PC-3 (cell line): ENCODE measurements at regions not wholly inside any gene's neighbourhood (a gene's known extent, or its start where the extent isn't known, plus 50 kb on each side); places are given as distances from the start of the nearest gene placed in this dataset.

ENCODE experiments used
- ATAC-seq: fragments of 200-7000 bp; cut with Tn5 transposase; 2 replicates; pipeline ENCODE4 v1.9.1; 2020; ENCODE audit warnings: mild to moderate bottlenecking, moderate library complexity
- BruUV-seq: library from RNA; stranded (reverse); fragments of 400-500 nt; replicated peaks from 2 replicates; lab custom pipeline; 2021; lab: Mats Ljungman, UMichigan
- CTCF ChIA-PET: fragments of 300-600 bp; sonication (Branson Sonifier 250); formaldehyde crosslinking; loops from one replicate; lab custom pipeline; 2022; ENCODE audit warnings: antibody characterized with exemption; lab: Charles Lee
- POLR2A ChIA-PET: fragments of 300-600 bp; sonication (Branson Sonifier 250); formaldehyde crosslinking; loops from one replicate; lab custom pipeline; 2022; ENCODE audit warnings: antibody characterized with exemption; ENCODE audit not compliant: unreplicated experiment; lab: Charles Lee
- DNase-seq: peaks from one replicate; pipeline ENCODE4 v3.0.0-alpha.2; 2015
- H2AFZ ChIP-seq: fragments of 300-600 bp; sonication (generic); 2 replicates; pipeline ENCODE4 v1.6.0; 2016; ENCODE audit warnings: antibody characterized with exemption, low read length
- H3F3A ChIP-seq: fragments of 300-600 bp; sonication (generic); one replicate; pipeline ENCODE4 v1.6.0; 2017; ENCODE audit warnings: antibody characterized with exemption, low read length, control low read depth, mild to moderate bottlenecking; ENCODE audit not compliant: unreplicated experiment
- H3K27ac ChIP-seq: fragments of 300-600 bp; sonication (generic); 2 replicates; pipeline ENCODE4 v1.5.1; 2016; ENCODE audit warnings: mild to moderate bottlenecking, low read length
- H3K27me3 ChIP-seq: fragments of 300-600 bp; sonication (generic); 2 replicates; pipeline ENCODE4 v1.6.1; 2016; ENCODE audit warnings: low read length, mixed read lengths
- H3K36me3 ChIP-seq: fragments of 300-600 bp; sonication (generic); 2 replicates; pipeline ENCODE4 v1.6.1; 2016; ENCODE audit warnings: low read depth, mixed run types, low read length, mixed read lengths
- H3K4me1 ChIP-seq: fragments of 300-600 bp; sonication (generic); 2 replicates; pipeline ENCODE4 v1.5.1; 2016; ENCODE audit warnings: low read length; ENCODE audit not compliant: insufficient read depth
- H3K4me2 ChIP-seq: fragments of 300-600 bp; sonication (generic); 2 replicates; pipeline ENCODE4 v1.6.0; 2016; ENCODE audit warnings: low read length
- H3K4me3 ChIP-seq: fragments of 300-600 bp; sonication (generic); 2 replicates; pipeline ENCODE4 v1.5.1; 2016; ENCODE audit warnings: mild to moderate bottlenecking, low read length, mixed read lengths
- H3K79me2 ChIP-seq: fragments of 300-600 bp; sonication (generic); 2 replicates; pipeline ENCODE4 v1.6.1; 2017; ENCODE audit warnings: low read length, mixed read lengths
- H3K9ac ChIP-seq: fragments of 300-600 bp; sonication (generic); 2 replicates; pipeline ENCODE4 v1.6.0; 2016; ENCODE audit warnings: mild to moderate bottlenecking, low read length
- H3K9me2 ChIP-seq: fragments of 300-600 bp; sonication (generic); replicated peaks from 2 replicates; pipeline ENCODE4 v1.6.1; 2016; ENCODE audit warnings: mixed run types, low read length, mixed read lengths
- H3K9me3 ChIP-seq: fragments of 300-600 bp; sonication (generic); 2 replicates; pipeline ENCODE4 v1.6.1; 2016; ENCODE audit warnings: low read length, mixed read lengths
- H4K20me1 ChIP-seq: fragments of 300-600 bp; sonication (generic); 2 replicates; pipeline ENCODE4 v1.6.1; 2016; ENCODE audit warnings: low read length, mixed read lengths
- CTCF ChIP-seq: fragments of 300-600 bp; sonication (generic); conservative IDR thresholded peaks from 2 replicates; pipeline ENCODE4 v1.5.1; 2017; ENCODE audit warnings: antibody characterized with exemption, low read depth, mild to moderate bottlenecking, low read length
- EZH2 ChIP-seq: fragments of 300-600 bp; sonication (generic); IDR thresholded peaks from one replicate; pipeline ENCODE4 v1.6.1; 2017; ENCODE audit warnings: antibody characterized with exemption, mild to moderate bottlenecking, low read length; ENCODE audit not compliant: unreplicated experiment
- EZH2phosphoT487 ChIP-seq: fragments of 300-600 bp; sonication (generic); IDR thresholded peaks from 2 replicates; pipeline ENCODE4 v1.6.1; 2018; ENCODE audit warnings: mild to moderate bottlenecking, antibody characterized with exemption, low read length, borderline replicate concordance
- intact Hi-C: fragments of 100-400 bp; cut with micrococcal nuclease; formaldehyde crosslinking; loops from 2 replicates; pipeline ENCODE4 v1.9.0; 2023

DNA sequence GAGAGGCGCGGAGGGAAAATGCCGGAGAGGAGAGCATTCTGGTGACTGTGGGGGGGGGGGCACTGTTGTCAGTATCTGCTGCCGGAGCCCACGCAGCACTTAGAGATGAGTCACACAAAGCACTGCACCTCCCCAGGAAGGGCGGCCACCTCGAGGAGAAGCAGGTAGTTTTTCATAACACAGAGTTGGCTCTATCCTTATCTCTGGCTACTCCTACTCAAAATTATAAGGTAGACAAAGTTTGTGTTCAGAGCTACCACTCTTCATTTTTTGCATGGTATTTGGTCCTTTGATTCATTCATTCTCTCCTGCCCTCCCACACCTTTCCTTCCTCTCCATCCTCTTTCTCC lies 76.2 kb upstream of the SCOC start:
- POLR2A ChIA-PET, result no interaction called here
- Histone ChIP-seq H4K20me1 (no peaks in the 10 kb centered on the region), H2AFZ (peak overlapping the region; percentile 73), H3K36me3 (no peaks in the 10 kb centered on the region), H3K9ac (no peak overlapping the region), H3K9me3 (no peaks in the 10 kb centered on the region), H3K79me2 (no peaks in the 10 kb centered on the region), H3K27me3 (no peaks in the 10 kb centered on the region), H3K4me2 (peak overlapping the region; percentile 86), H3F3A (no peaks in the 10 kb centered on the region), H3K9me2 (no peaks in the 10 kb centered on the region), H3K27ac (peak overlapping the region; percentile 11; the same call in 1 of the 2 replicates), H3K4me3 (peak overlapping the region; percentile 54), H3K4me1 (peaks cover 31% of the 10 kb centered on the region)
- DNase-seq (peak; percentile 53), ATAC-seq (peak; percentile 71)
- intact Hi-C loops, result no loop called here
- BruUV-seq, result no TSS peak
- CTCF ChIA-PET, result no interaction called here
- TF ChIP-seq CTCF (no peak), EZH2 (no peak)

GRCh38 chr4:140296335-140297220 lies 76.9 kb upstream of the SCOC start:
- CTCF ChIA-PET, result no interaction called here
- peak overlapping the region; percentile 73 for H2AFZ ChIP-seq
- POLR2A ChIA-PET, result no interaction called here
- H3K9me3 ChIP-seq, result no peaks in the 10 kb centered on the region
- no peaks in the 10 kb centered on the region for H3K27me3 ChIP-seq
- H3K9ac ChIP-seq, result no peak overlapping the region
- no peaks in the 10 kb centered on the region for H3K36me3 ChIP-seq
- BruUV-seq, result no TSS peak
- peak; percentile 56 for DNase-seq
- peak overlapping the region; percentile 11 for H3K27ac ChIP-seq
- ATAC-seq, result peak; percentile 56
- H3K4me3 ChIP-seq, result peak overlapping the region; percentile 54
- intact Hi-C loops, result no loop called here
- H3K4me1 ChIP-seq, result peaks cover 31% of the 10 kb centered on the region
- no peak for TF ChIP-seq EZH2phosphoT487
- no peak for TF ChIP-seq EZH2
- no peak for TF ChIP-seq CTCF
- peak overlapping the region; percentile 86 for H3K4me2 ChIP-seq
- no peaks in the 10 kb centered on the region for H3K9me2 ChIP-seq
- H4K20me1 ChIP-seq, result no peaks in the 10 kb centered on the region
- H3F3A ChIP-seq, result no peaks in the 10 kb centered on the region
- no peaks in the 10 kb centered on the region for H3K79me2 ChIP-seq

DNA sequence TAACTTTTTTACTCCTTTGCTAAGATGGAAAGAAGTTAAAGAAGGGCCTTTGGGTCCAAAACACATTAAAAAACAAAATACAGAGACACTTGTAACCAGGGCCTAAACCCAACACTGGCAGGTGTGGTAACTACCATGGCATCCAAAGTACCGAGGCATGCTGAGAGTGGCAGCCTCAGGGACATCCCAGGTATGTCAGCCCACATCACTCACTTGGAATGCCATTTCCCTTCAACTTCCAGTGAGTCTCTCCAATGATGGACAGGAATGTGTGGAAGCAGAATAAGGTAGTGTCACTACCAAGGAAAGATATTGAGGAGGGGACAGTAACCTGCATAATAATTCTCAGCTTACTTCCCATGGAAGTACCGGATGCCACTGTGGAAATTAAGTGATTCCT lies 79.5 kb upstream of the SCOC start:
- H3K9ac ChIP-seq, result no peak overlapping the region
- ChIA-PET POLR2A (no interaction called here), CTCF (no interaction called here)

More for the DNA sequence above, 79.5 kb upstream of the SCOC start:
- DNase-seq (peak; percentile 2), ATAC-seq (no peak)
- no peaks in the 10 kb centered on the region for H4K20me1 ChIP-seq
- no peak overlapping the region for H2AFZ ChIP-seq
- H3K36me3 ChIP-seq, result no peaks in the 10 kb centered on the region
- intact Hi-C loops, result no loop called here
- no peak overlapping the region for H3K4me2 ChIP-seq
- no peaks in the 10 kb centered on the region for H3K9me3 ChIP-seq
- TF ChIP-seq EZH2phosphoT487, result no peak
- TF ChIP-seq EZH2, result no peak
- no peak for TF ChIP-seq CTCF
- H3K79me2 ChIP-seq, result no peaks in the 10 kb centered on the region
- BruUV-seq, result no TSS peak
- no peaks in the 10 kb centered on the region for H3K9me2 ChIP-seq
- H3K4me3 ChIP-seq, result no peak overlapping the region
- H3K4me1 ChIP-seq, result peaks cover 22% of the 10 kb centered on the region
- no peaks in the 10 kb centered on the region for H3F3A ChIP-seq
- H3K27ac ChIP-seq, result no peak overlapping the region
- no peaks in the 10 kb centered on the region for H3K27me3 ChIP-seq
